Activated naive CD4-positive, alpha-beta T cell treated with anti-CD3 and anti-CD28 coated beads, Interleukin-2, amount 10 ng/mL, durations not matched to agents 7 days and 5 days (primary cell): ENCODE measurements at regions not wholly inside any gene's neighbourhood (a gene's known extent, or its start where the extent isn't known, plus 50 kb on each side); places are given as distances from the start of the nearest gene placed in this dataset.

Experiments
- CTCF ChIA-PET: fragments of 350-600 bp; sonication (Branson Sonifier 250); formaldehyde crosslinking; loops from one replicate; lab custom pipeline; 2021; ENCODE audit warnings: antibody characterized with exemption; lab: Charles Lee
- DNase-seq: peaks from one replicate; pipeline ENCODE4 v3.0.0-alpha.2; 2020
- H3K27ac Mint-ChIP-seq: one replicate; pipeline ENCODE4 v1.8.0; 2021; ENCODE audit warnings: mild to moderate bottlenecking, moderate library complexity, mixed read lengths
- H3K27me3 Mint-ChIP-seq: one replicate; pipeline ENCODE4 v1.8.0; 2021; ENCODE audit warnings: mild to moderate bottlenecking, mixed read lengths
- H3K36me3 Mint-ChIP-seq: one replicate; pipeline ENCODE4 v1.8.0; 2021; ENCODE audit warnings: mixed read lengths
- H3K4me1 Mint-ChIP-seq: one replicate; pipeline ENCODE4 v1.8.0; 2021; ENCODE audit warnings: mixed read lengths
- H3K4me3 Mint-ChIP-seq: one replicate; pipeline ENCODE4 v1.8.0; 2021; ENCODE audit warnings: mild to moderate bottlenecking, moderate library complexity, mixed read lengths
- H3K9me3 Mint-ChIP-seq: one replicate; pipeline ENCODE4 v1.8.0; 2021; ENCODE audit warnings: mixed read lengths

DNA sequence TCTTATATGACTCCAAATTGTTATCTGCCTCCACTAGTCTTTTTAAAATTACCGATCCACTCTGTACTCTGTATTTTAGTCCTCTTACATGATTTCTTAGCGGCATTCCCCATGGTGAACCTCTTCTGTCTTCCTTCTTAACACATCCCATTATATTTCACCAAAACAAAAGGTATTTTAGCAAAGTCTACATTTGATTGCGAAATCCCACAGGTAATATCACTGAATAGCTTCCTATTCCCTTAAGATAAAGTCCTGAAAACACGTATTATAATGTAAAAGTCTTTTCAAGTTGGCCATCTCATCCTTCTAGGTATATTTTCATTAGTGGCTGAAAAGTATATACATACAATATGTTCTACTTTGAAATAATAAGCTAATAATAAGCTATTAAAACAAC is 2016.0 kb upstream of the IGFBP7 start:
- Mint-ChIP-seq H3K4me1 (no peaks in the 10 kb centered on the region), H3K27ac (no peak overlapping the region), H3K36me3 (no peaks in the 10 kb centered on the region), H3K27me3 (no peaks in the 10 kb centered on the region), H3K4me3 (no peak overlapping the region), H3K9me3 (peaks cover 4% of the 10 kb centered on the region)
- CTCF ChIA-PET = no interaction called here
- no peak for DNase-seq

DNA sequence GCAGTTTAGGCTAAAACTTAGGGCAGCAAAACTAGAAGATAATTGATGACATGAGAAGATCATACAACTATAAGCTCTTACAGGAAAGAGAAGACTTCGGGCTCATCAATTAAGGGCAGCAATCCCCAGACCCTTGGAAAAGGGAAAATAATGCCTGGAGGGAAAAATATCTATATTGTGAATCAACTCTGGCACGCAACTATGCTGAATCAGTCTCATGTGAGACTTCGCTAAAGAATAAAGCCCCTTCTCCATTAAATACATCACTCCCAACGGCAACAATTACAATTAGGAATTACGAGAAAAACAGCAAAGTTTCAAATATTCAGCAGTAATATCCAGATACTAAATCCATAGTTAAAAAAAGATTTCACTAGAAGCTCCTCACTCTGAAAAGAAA is 2016.8 kb upstream of the IGFBP7 start:
- no peak overlapping the region for H3K4me3 Mint-ChIP-seq
- H3K36me3 Mint-ChIP-seq = no peaks in the 10 kb centered on the region
- CTCF ChIA-PET = no interaction called here
- no peaks in the 10 kb centered on the region for H3K4me1 Mint-ChIP-seq
- no peak overlapping the region for H3K27ac Mint-ChIP-seq
- DNase-seq = no peak
- no peaks in the 10 kb centered on the region for H3K27me3 Mint-ChIP-seq
- peaks cover 4% of the 10 kb centered on the region for H3K9me3 Mint-ChIP-seq

DNA sequence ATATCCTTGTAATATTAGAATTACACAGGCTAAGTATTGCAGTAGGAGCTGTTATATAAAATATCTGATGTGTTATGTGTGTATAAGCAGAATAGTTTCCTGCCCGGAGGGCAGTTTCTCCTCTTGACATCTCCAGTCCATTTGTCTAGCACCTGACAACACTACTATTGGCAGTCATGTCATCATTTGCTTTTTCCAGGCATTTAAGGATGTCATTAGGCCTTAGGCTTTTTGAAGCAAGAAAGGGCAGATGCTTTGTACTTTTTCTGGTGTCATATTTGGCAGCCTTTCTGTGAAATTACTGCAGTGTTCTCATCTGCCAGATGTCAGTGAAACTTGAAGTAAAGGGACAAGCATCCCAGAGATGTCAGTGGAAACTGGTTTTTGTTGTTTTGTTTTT is 2017.6 kb upstream of the IGFBP7 start:
- Mint-ChIP-seq H3K4me3 (no peak overlapping the region), H3K27ac (no peak overlapping the region), H3K4me1 (no peaks in the 10 kb centered on the region), H3K9me3 (peaks cover 4% of the 10 kb centered on the region), H3K36me3 (no peaks in the 10 kb centered on the region), H3K27me3 (no peaks in the 10 kb centered on the region)
- CTCF ChIA-PET = no interaction called here
- DNase-seq = no peak

DNA sequence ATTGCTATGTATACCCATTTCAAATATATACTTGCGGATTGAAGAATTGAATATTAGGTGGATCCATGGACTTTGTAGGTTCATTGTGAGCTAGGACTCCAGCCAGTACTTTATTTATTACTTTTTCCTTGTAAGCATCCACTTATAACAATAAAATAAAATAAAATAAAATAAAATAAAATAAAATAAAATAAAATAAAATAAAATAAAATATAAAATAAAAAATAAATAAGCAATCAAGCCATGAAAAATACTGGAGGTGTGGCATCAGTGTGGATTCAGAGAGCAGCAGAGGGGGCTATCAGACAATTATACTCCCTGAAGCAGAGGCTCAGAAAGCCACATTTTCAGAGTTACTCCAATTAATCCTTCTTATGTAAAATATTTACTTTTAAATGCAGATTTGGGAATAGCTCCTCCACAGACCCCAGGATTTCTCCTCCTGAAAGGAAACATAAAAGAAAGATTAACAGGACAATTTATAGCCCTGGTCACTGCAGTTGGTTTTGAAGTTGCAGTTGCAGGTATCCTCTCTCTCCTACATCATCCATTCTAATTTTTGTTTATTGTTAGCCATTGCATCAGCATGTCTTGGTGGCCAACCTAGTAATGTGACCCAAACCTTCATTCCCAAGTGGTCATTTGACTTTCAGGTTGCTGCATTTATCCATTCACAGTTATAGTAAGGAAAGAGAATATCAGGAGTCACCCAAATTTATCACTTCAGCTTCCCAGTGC is 2025.2 kb upstream of the IGFBP7 start:
- H3K9me3 Mint-ChIP-seq = peaks cover 5% of the 10 kb centered on the region
- CTCF ChIA-PET = no interaction called here
- H3K27me3 Mint-ChIP-seq = no peaks in the 10 kb centered on the region
- H3K36me3 Mint-ChIP-seq = no peaks in the 10 kb centered on the region
- no peak for DNase-seq
- H3K27ac Mint-ChIP-seq = no peak overlapping the region
- H3K4me3 Mint-ChIP-seq = no peak overlapping the region
- no peaks in the 10 kb centered on the region for H3K4me1 Mint-ChIP-seq

DNA sequence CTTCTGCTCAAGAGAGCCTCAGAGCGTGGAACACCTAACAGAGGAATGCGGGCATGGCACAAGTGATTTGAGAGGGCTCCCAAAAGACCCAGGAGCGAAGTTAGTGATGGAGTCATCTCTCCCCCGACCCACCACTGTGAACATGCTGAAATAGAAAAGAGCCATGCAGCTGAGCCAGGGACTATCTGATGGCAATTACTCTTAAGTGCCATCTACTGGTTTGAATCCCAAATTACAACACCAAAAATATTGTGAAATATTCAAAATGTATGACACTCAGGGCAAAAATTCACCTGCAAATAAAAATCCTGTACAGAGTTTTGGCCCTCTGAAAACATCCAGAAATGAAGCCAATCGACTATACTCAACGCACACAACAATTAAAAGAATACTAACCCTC is 2038.9 kb upstream of the ADGRL3 start:
- Mint-ChIP-seq H3K36me3 (no peaks in the 10 kb centered on the region), H3K4me1 (no peaks in the 10 kb centered on the region), H3K27ac (no peak overlapping the region), H3K27me3 (no peaks in the 10 kb centered on the region), H3K4me3 (no peak overlapping the region), H3K9me3 (peaks cover 18% of the 10 kb centered on the region)
- CTCF ChIA-PET = no interaction called here
- no peak for DNase-seq

DNA sequence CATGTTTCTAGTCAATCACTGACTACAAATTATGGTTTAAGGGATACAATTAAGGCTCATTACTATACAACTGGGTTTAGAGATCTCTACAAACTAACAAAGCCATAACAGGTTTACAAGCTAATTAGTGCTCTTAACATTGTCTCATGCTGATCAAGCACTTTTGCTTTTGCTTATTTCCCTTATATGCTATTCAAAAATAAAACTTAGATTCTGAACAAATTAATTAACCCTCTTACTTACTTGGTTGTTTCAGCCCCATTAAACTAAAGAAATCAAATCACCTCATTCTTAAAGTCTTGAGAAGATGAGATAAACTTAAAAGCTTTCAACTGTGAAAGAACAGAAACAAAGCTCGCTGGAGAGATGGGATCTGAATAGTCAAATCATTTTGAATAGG is 2024.5 kb upstream of the ADGRL3 start:
- peaks cover under 1% of the 10 kb centered on the region for H3K9me3 Mint-ChIP-seq
- no peaks in the 10 kb centered on the region for H3K36me3 Mint-ChIP-seq
- no peak overlapping the region for H3K27ac Mint-ChIP-seq
- no peaks in the 10 kb centered on the region for H3K4me1 Mint-ChIP-seq
- H3K27me3 Mint-ChIP-seq = no peaks in the 10 kb centered on the region
- H3K4me3 Mint-ChIP-seq = no peak overlapping the region
- CTCF ChIA-PET = no interaction called here
- DNase-seq = no peak

DNA sequence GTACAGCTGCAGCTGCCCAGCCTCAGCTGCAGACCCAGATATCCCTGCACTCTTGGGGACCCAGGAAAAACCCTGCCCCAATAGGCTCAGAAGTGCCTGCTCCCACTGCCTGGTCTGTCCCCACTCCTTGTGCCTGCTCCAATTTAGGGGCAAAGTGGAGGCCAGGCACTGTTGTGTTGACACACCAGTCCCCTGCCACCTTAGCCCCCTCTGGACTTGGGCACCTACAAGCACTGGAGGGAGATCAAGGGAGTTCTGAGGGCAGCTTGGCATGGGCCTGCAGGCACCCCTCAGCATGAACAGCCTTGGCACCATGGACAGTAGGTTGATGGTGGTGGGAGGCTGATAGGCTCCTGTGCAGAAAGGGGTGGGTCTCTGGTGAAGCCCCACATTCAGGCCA is 2020.8 kb upstream of the ADGRL3 start:
- no peak for DNase-seq
- Mint-ChIP-seq H3K4me1 (no peaks in the 10 kb centered on the region), H3K4me3 (no peak overlapping the region), H3K9me3 (peaks cover 5% of the 10 kb centered on the region), H3K27ac (no peak overlapping the region), H3K27me3 (no peaks in the 10 kb centered on the region), H3K36me3 (no peaks in the 10 kb centered on the region)
- CTCF ChIA-PET = no interaction called here

DNA sequence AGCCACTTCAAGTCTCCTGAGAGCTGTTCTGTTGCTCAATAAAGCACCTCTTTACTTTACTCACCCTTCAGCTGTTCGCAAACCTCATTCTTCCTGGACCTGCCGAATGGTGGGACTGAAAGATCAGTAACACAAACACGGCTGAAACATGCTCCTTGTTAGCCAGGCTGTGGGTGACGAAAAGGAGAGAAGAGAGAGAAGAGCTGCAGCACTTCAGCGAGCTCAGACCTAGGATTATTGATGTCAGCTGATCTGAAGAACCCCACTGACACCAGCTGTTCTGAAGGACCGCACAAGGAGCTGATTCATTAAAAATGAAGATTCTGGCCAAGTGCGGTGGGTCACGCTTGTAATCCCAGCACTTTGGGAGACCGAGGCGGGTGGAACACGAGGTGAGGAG is 2020.0 kb upstream of the ADGRL3 start:
- H3K4me1 Mint-ChIP-seq = no peaks in the 10 kb centered on the region
- CTCF ChIA-PET = no interaction called here
- H3K9me3 Mint-ChIP-seq = peaks cover 5% of the 10 kb centered on the region
- no peak for DNase-seq
- no peak overlapping the region for H3K4me3 Mint-ChIP-seq
- H3K27me3 Mint-ChIP-seq = no peaks in the 10 kb centered on the region
- H3K27ac Mint-ChIP-seq = no peak overlapping the region
- H3K36me3 Mint-ChIP-seq = no peaks in the 10 kb centered on the region

DNA sequence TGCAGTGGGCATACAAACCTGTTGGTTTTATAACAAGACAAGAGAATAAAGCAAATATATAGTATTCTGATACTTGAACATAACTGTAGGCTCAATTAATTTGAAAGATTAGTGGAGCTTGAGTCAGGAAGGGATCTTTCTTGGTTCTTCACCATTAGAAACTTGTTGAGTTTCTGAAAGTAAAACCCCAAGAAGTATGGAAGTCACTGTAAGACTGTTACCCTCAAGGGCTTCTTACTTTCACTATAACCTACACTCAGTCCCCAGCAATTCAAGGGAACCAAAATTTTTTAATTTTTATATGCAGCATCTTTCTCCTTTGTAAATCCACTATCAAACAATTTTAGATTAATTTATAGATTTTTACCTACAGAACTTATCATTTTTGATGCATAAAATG is 2019.2 kb upstream of the ADGRL3 start:
- Mint-ChIP-seq H3K4me3 (no peak overlapping the region), H3K9me3 (peaks cover 5% of the 10 kb centered on the region), H3K27me3 (no peaks in the 10 kb centered on the region), H3K36me3 (no peaks in the 10 kb centered on the region), H3K4me1 (no peaks in the 10 kb centered on the region), H3K27ac (no peak overlapping the region)
- no peak for DNase-seq
- CTCF ChIA-PET = no interaction called here

DNA sequence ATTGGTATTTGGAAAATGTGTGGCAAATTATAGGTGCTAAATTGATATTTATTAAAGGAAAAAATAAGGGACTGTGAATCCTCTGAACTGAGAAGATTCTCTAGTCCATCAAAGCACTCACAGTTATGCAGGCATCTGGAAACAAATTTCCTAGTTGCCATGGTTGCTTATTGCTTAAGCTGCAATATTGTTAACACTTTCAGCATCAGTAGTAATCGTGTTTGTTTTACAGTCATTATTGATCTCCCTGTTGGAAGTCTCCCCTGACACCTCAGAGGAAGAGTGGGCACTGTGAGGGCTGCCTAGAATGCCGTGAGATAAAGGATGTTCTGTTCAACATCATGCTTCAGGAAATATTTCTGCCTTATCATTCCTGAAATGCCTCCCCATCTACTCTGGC is 2004.3 kb upstream of the ADGRL3 start:
- H3K27ac Mint-ChIP-seq = no peak overlapping the region
- no peaks in the 10 kb centered on the region for H3K4me1 Mint-ChIP-seq
- H3K27me3 Mint-ChIP-seq = no peaks in the 10 kb centered on the region
- no peak overlapping the region for H3K4me3 Mint-ChIP-seq
- peaks cover 8% of the 10 kb centered on the region for H3K9me3 Mint-ChIP-seq
- DNase-seq = no peak
- H3K36me3 Mint-ChIP-seq = no peaks in the 10 kb centered on the region
- CTCF ChIA-PET = no interaction called here

DNA sequence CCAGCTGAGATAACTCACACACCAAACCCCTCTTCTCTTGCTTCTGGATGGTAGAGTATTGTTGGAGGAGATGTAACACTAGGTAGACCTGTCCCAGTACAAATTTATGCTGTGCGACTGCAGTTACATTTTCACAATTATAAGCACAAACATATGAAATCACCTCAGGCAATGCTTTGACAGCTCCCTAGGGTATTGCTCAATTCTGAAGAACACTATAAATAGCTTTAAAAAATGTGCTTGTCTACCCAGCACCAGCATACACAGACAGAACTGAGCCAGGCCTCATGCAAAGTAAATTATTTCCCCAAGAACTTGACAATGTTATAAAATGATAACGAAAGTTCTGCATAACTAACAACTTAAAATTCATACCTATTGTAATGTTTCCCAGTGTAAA is 1999.1 kb upstream of the ADGRL3 start:
- peaks cover 5% of the 10 kb centered on the region for H3K9me3 Mint-ChIP-seq
- H3K27ac Mint-ChIP-seq = no peak overlapping the region
- no peaks in the 10 kb centered on the region for H3K27me3 Mint-ChIP-seq
- no peak overlapping the region for H3K4me3 Mint-ChIP-seq
- no peaks in the 10 kb centered on the region for H3K36me3 Mint-ChIP-seq
- H3K4me1 Mint-ChIP-seq = no peaks in the 10 kb centered on the region
- no peak for DNase-seq
- CTCF ChIA-PET = no interaction called here

DNA sequence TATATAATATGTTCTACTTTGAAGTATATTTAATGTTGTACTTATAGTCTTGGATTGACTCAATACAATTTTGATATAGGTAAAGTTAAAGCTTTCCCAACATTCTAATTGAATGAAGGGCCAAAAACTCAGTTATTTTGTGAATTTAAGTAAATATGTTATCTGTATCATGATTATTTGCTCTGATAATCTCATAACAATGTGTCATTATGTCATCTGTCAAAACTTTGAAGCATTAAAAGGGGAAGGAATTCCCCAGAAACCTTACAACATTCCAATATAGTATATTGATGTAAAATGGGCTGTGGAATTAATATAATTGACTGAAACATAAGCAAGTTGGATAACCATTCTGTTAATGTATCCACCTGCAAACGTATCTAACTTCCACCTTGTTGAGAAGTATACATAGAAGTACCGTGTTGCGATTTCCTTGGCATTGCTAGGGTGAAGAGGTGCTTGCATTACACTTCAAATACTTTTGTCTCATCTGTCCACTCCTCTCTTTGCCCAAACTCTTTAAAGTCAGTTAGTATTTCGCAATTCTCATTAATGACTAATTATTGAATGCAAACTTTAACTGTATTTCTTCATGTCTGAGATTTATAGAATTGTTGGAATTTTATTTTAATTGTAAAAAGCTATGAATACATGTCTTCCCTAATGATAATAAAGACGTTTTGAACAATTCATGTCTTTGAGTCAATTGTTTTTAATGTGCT is 1982.1 kb upstream of the ADGRL3 start:
- CTCF ChIA-PET = no interaction called here
- H3K27me3 Mint-ChIP-seq = no peaks in the 10 kb centered on the region
- H3K4me3 Mint-ChIP-seq = no peak overlapping the region
- H3K36me3 Mint-ChIP-seq = no peaks in the 10 kb centered on the region
- no peaks in the 10 kb centered on the region for H3K4me1 Mint-ChIP-seq
- H3K27ac Mint-ChIP-seq = no peak overlapping the region
- H3K9me3 Mint-ChIP-seq = peaks cover 4% of the 10 kb centered on the region
- DNase-seq = no peak

DNA sequence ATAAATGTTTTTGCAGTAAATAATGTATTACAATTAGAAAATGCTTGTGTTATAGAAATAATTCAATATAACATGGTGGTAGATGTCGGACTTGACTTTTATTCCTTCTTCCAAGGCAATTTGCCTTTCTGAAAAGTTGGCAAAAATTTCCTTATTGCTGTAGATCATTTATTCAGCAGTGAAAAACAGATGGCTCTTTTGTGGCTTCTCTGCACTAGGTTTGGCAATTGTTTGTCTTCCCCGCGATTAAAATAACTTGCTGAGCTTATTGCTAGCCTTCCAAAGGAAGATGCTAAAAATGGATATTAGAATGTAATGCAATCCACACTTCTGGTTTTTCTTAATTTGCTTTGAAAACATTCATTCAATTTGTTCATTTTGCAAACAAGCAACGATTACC is 1977.9 kb upstream of the ADGRL3 start:
- no peak overlapping the region for H3K4me3 Mint-ChIP-seq
- CTCF ChIA-PET = no interaction called here
- no peaks in the 10 kb centered on the region for H3K4me1 Mint-ChIP-seq
- H3K9me3 Mint-ChIP-seq = peaks cover 2% of the 10 kb centered on the region
- no peaks in the 10 kb centered on the region for H3K27me3 Mint-ChIP-seq
- no peak for DNase-seq
- H3K36me3 Mint-ChIP-seq = no peaks in the 10 kb centered on the region
- no peak overlapping the region for H3K27ac Mint-ChIP-seq

DNA sequence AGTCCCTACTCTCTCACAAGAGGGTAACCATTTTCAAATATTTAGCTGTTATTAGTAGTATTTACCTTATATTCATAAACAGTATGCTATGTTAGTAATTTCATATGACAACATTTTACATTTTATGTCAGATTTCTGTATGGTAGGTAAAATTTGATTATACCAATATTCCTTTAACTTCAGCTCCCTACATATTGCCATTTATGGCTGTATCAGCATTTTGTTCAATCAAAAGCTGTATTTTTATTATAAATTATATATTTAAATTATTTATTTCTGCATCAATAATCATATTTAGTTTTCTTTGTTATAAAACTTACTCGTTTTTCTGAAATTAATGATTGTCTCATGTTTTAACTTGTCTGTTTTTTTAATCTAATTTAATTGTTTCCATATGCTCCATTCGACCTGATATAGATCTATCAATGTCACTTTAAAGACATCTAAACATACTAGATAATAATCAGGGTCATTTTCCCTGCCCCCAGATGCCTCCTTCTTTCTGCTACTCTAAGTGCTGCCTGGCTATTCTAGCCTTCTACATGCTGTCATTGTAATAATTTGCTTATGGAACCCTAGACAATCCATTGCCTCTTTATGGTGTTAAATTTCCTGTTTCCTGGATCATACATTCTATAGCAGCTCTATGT is 1976.7 kb upstream of the ADGRL3 start:
- no peak for DNase-seq
- Mint-ChIP-seq H3K4me3 (no peak overlapping the region), H3K27ac (no peak overlapping the region), H3K4me1 (no peaks in the 10 kb centered on the region), H3K36me3 (no peaks in the 10 kb centered on the region), H3K9me3 (peaks cover 2% of the 10 kb centered on the region), H3K27me3 (no peaks in the 10 kb centered on the region)
- CTCF ChIA-PET = no interaction called here

DNA sequence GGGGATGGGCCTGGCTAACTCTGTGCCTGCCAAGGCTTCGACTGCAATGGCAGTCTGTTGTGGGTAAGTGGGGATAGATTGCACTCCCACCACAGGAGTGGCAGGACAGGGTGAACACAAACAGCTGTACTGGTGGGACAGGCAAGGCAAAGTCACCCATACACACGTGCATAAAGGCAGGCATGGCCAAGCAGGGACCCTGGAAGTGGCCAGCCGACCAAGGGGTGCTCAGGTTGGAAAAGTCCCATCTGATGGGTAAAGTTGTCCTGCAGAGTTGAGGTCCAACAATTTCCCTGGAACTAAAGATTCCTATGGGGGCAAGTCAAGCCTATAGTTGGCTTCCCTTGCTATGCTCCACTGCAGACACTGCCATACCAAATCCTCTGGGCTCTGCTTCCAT is 1961.9 kb upstream of the ADGRL3 start:
- CTCF ChIA-PET = no interaction called here
- Mint-ChIP-seq H3K4me1 (no peaks in the 10 kb centered on the region), H3K27me3 (no peaks in the 10 kb centered on the region), H3K36me3 (no peaks in the 10 kb centered on the region), H3K27ac (no peak overlapping the region), H3K4me3 (no peak overlapping the region), H3K9me3 (peaks cover 25% of the 10 kb centered on the region)
- no peak for DNase-seq
